ENCODE measurements at regions not wholly inside any gene's neighbourhood (a gene's known extent, or its start where the extent isn't known, plus 50 kb on each side); places are given as distances from the start of the nearest gene placed in this dataset.

- TF ChIP-seq CTCF (IDR thresholded peaks at IDR 0.05; ENCODE audit: low read depth, low read length) (no peak), EZH2phosphoT487 (IDR thresholded peaks at IDR 0.05; ENCODE audit: low read depth) (no peak)
These were observed 80.9 kb upstream of the TLR3 start for GRCh38 chr4:185987961-185988627.
